ENCODE measurements at regions not wholly inside any gene's neighbourhood (a gene's known extent, or its start where the extent isn't known, plus 50 kb on each side); places are given as distances from the start of the nearest gene placed in this dataset.

DNA sequence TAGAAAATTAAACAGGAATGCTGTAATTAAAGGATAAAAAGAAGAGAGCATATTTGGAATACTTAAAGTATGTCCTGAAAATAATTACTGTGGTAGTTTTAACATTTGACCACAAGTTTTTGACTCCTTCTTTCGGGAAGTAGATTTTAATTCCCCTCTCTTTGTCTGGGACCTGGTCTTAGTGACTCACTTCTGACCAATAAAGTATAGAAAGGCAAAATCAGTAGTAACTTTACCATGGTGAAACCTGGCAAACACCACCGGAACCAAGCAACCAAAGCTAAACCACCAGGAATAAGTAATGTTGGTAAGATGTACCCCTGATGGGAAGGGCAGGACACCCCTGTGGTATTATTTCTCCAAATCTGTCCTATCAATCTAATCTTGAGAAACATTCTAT is 314.8 kb downstream of the PDHA2 start:
- TF ChIP-seq, protein P1, sequence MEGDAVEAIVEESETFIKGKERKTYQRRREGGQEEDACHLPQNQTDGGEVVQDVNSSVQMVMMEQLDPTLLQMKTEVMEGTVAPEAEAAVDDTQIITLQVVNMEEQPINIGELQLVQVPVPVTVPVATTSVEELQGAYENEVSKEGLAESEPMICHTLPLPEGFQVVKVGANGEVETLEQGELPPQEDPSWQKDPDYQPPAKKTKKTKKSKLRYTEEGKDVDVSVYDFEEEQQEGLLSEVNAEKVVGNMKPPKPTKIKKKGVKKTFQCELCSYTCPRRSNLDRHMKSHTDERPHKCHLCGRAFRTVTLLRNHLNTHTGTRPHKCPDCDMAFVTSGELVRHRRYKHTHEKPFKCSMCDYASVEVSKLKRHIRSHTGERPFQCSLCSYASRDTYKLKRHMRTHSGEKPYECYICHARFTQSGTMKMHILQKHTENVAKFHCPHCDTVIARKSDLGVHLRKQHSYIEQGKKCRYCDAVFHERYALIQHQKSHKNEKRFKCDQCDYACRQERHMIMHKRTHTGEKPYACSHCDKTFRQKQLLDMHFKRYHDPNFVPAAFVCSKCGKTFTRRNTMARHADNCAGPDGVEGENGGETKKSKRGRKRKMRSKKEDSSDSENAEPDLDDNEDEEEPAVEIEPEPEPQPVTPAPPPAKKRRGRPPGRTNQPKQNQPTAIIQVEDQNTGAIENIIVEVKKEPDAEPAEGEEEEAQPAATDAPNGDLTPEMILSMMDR (IDR thresholded peaks at IDR 0.05; ENCODE audit: poor library complexity): no peak
- TF ChIP-seq EZH2 (IDR thresholded peaks at IDR 0.05; ENCODE audit: borderline replicate concordance): no peak
- DNase-seq (ENCODE audit: low spot score): no peak
- Histone ChIP-seq H3K9me3 (ENCODE audit: low read depth) (no peaks in the 10 kb centered on the region), H3K9me2 (replicated peaks; ENCODE audit: insufficient read depth) (no peaks in the 10 kb centered on the region), H3K27ac (no peak overlapping the region), H3K4me2 (no peak overlapping the region), H3K27me3 (no peaks in the 10 kb centered on the region), H3K4me1 (ENCODE audit: insufficient read depth) (no peaks in the 10 kb centered on the region), H3K79me2 (no peaks in the 10 kb centered on the region), H3K36me3 (replicated peaks; ENCODE audit: insufficient read depth, low read depth) (no peaks in the 10 kb centered on the region), H4K20me1 (ENCODE audit: insufficient read depth, poor library complexity, severe bottlenecking) (no peaks in the 10 kb centered on the region), H3K4me3 (no peak overlapping the region), H2AFZ (no peak overlapping the region)
- 96% methylated on average over 2 of the region's 2 CpGs for WGBS (ENCODE audit: low lambda C conversion rate, missing lambda C conversion rate)

DNA sequence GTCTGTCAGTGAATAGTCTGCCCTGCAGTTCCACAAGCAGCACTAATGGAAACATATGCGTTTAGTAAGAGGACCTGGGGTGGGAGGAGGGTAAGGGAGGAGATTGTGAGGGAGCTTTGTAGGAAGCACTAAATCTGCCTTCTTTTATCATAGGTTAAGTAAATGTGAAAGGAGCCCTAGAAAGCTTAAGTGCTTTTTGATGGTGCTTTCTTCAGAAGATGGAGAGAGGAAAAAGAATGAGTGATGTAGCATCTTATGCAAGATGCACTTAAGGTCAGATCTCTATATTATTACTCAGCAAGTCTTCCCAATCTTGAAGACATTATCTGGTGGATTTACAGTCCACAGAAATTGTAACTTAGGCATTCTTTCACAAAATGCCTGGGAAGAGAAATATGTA is 322.7 kb downstream of the PDHA2 start:
- no peaks in the 10 kb centered on the region for H3K27me3 ChIP-seq
- no peaks in the 10 kb centered on the region for H3K9me3 ChIP-seq (ENCODE audit: low read depth)
- no peak overlapping the region for H2AFZ ChIP-seq
- H3K4me3 ChIP-seq: no peak overlapping the region
- no peaks in the 10 kb centered on the region for H3K9me2 ChIP-seq (replicated peaks; ENCODE audit: insufficient read depth)
- DNase-seq (ENCODE audit: low spot score): no peak
- H4K20me1 ChIP-seq (ENCODE audit: insufficient read depth, poor library complexity, severe bottlenecking): no peaks in the 10 kb centered on the region
- no peak overlapping the region for H3K27ac ChIP-seq
- H3K4me2 ChIP-seq: no peak overlapping the region
- H3K4me1 ChIP-seq (ENCODE audit: insufficient read depth): no peaks in the 10 kb centered on the region
- H3K36me3 ChIP-seq (replicated peaks; ENCODE audit: insufficient read depth, low read depth): no peaks in the 10 kb centered on the region
- TF ChIP-seq, protein P1 (IDR thresholded peaks at IDR 0.05; ENCODE audit: poor library complexity): no peak
- no peak for TF ChIP-seq EZH2 (IDR thresholded peaks at IDR 0.05; ENCODE audit: borderline replicate concordance)
- no peak for TF ChIP-seq EZH2phosphoT487 (IDR thresholded peaks at IDR 0.05; ENCODE audit: low read depth, severe bottlenecking, unreplicated experiment)
- no peaks in the 10 kb centered on the region for H3K79me2 ChIP-seq
- 29% methylated on average over 1 of the region's 1 CpG for WGBS (ENCODE audit: low lambda C conversion rate, missing lambda C conversion rate)

DNA sequence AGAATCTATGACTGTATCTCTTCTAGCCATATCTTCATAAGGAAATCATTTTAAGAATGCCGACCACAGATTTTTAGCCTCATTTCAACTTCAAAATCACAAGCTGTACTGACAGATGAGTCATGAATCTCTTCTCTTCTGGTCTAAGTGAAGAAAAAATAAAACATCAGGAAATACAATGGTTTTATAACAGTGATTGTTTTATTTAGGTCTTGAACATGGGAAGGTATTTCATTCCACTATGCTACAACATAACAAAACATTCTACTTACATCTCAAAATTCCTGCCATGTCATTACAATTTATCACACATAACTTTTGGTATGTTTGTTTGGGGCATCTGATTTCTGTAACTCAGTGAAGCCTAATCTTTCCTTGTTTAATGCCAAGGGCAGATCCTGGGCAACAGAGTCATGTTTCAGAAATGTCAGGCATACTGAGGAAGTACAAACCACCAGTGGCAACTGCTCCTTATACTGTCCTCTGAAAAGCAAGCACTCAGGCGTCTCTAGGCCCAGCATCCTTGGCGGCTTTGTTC is 325.0 kb downstream of the PDHA2 start:
- Histone ChIP-seq H4K20me1 (ENCODE audit: insufficient read depth, poor library complexity, severe bottlenecking) (no peaks in the 10 kb centered on the region), H3K27me3 (no peaks in the 10 kb centered on the region), H3K27ac (no peak overlapping the region), H3K4me3 (no peak overlapping the region), H3K79me2 (no peaks in the 10 kb centered on the region), H2AFZ (no peak overlapping the region), H3K9me2 (replicated peaks; ENCODE audit: insufficient read depth) (no peaks in the 10 kb centered on the region), H3K9me3 (ENCODE audit: low read depth) (no peaks in the 10 kb centered on the region), H3K4me2 (no peak overlapping the region), H3K4me1 (ENCODE audit: insufficient read depth) (no peaks in the 10 kb centered on the region), H3K36me3 (replicated peaks; ENCODE audit: insufficient read depth, low read depth) (no peaks in the 10 kb centered on the region)
- no peak for DNase-seq (ENCODE audit: low spot score)
- TF ChIP-seq EZH2phosphoT487 (IDR thresholded peaks at IDR 0.05; ENCODE audit: low read depth, severe bottlenecking, unreplicated experiment) (no peak), EZH2 (IDR thresholded peaks at IDR 0.05; ENCODE audit: borderline replicate concordance) (no peak)
- TF ChIP-seq, protein P1 (IDR thresholded peaks at IDR 0.05; ENCODE audit: poor library complexity): no peak
- WGBS (ENCODE audit: low lambda C conversion rate, missing lambda C conversion rate): 81% methylated on average over 3 of the region's 3 CpGs

DNA sequence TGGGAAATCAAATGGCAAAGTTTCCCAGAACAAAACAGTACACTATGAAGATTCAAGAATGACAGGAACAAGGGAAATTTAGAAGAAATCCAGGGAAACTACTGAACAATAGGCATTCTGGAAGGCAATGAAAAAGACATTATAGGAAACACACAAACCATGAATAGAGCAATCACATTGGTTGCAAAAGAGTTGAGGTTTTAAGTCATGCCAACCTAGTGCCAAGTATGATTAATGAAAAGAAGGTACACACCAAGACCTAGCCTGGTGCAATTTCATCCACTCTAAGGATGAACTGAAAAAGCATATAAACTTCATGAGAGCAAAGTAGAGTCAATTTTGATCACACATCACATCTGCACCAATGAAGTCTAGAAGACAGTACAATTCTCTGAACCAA is 326.9 kb downstream of the PDHA2 start:
- no peaks in the 10 kb centered on the region for H3K36me3 ChIP-seq (replicated peaks; ENCODE audit: insufficient read depth, low read depth)
- H2AFZ ChIP-seq: no peak overlapping the region
- H3K9me3 ChIP-seq (ENCODE audit: low read depth): no peaks in the 10 kb centered on the region
- H3K79me2 ChIP-seq: no peaks in the 10 kb centered on the region
- no peaks in the 10 kb centered on the region for H3K27me3 ChIP-seq
- no peak for DNase-seq (ENCODE audit: low spot score)
- H3K27ac ChIP-seq: no peak overlapping the region
- H3K4me2 ChIP-seq: no peak overlapping the region
- H3K4me1 ChIP-seq (ENCODE audit: insufficient read depth): no peaks in the 10 kb centered on the region
- H3K9me2 ChIP-seq (replicated peaks; ENCODE audit: insufficient read depth): no peaks in the 10 kb centered on the region
- H3K4me3 ChIP-seq: no peak overlapping the region
- H4K20me1 ChIP-seq (ENCODE audit: insufficient read depth, poor library complexity, severe bottlenecking): no peaks in the 10 kb centered on the region
- TF ChIP-seq, protein P1 (IDR thresholded peaks at IDR 0.05; ENCODE audit: poor library complexity): no peak
- TF ChIP-seq EZH2 (IDR thresholded peaks at IDR 0.05; ENCODE audit: borderline replicate concordance) (no peak), EZH2phosphoT487 (IDR thresholded peaks at IDR 0.05; ENCODE audit: low read depth, severe bottlenecking, unreplicated experiment) (no peak)
